ENCODE measurements at regions not wholly inside any gene's neighbourhood (a gene's known extent, or its start where the extent isn't known, plus 50 kb on each side); places are given as distances from the start of the nearest gene placed in this dataset.

DNA sequence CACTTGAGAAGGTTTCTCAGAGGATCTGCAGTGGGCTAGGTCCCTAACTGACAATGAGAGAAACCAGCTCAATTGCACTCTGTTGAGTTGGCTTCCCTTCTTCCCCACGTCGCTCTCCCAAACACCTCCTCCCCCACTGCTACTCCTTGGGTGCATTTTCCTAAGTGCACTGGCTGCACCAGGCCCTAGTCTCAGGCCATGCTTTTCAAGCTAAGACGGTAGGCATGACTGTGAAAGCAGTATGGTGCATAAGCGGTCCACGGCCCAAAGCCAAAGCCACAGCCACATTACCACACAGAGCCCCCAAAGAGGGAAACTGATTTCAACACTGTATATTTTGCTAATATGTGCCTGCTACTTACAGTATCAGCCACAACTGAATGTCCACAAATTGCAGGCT lies 62.1 kb upstream of the RBM24 start:
- no peak for TF ChIP-seq ZNF384 (IDR thresholded peaks at IDR 0.05)
- TF ChIP-seq ELF4 (IDR thresholded peaks at IDR 0.05): no peak
- TF ChIP-seq FOXK2 (IDR thresholded peaks at IDR 0.05): no peak
- no peak for TF ChIP-seq FOXM1 (IDR thresholded peaks at IDR 0.05; ENCODE audit: borderline replicate concordance)
- no peak for TF ChIP-seq BHLHE40 (IDR thresholded peaks at IDR 0.05; ENCODE audit: borderline replicate concordance)
- TF ChIP-seq SUZ12 (IDR thresholded peaks at IDR 0.05): no peak
- no peak for TF ChIP-seq HDGF (IDR thresholded peaks at IDR 0.05; ENCODE audit: borderline replicate concordance)
- no peak for TF ChIP-seq TARDBP (IDR thresholded peaks at IDR 0.05)
- no peak for TF ChIP-seq NFRKB (IDR thresholded peaks at IDR 0.05)
